K562 (cell line): ENCODE measurements at regions not wholly inside any gene's neighbourhood (a gene's known extent, or its start where the extent isn't known, plus 50 kb on each side); places are given as distances from the start of the nearest gene placed in this dataset.

Experiments
- ASH1L ChIP-seq: fragments of 450-650 bp; IDR thresholded peaks from 2 replicates; pipeline ENCODE4 v1.6.1; 2018; ENCODE audit warnings: borderline replicate concordance, mild to moderate bottlenecking, low read depth; ENCODE audit not compliant: partially characterized antibody
- CEBPG ChIP-seq, 3 experiments: fragments of 200-800 bp in 1 of 3; sonication (Bioruptor generic) in 1 of 3; sonication (generic) in 1 of 3; formaldehyde crosslinking in 1 of 3; IDR thresholded peaks in 2 of 3; conservative IDR thresholded peaks in 1 of 3; 2 replicates each; pipeline versions ENCODE4 v1.6.1 to v1.8.0; 2016 to 2022; ENCODE audit warnings: missing compliant biosample characterization in 2 of 3, missing genetic modification characterization in 2 of 3, mild to moderate bottlenecking in 1 of 3, missing genetic modification reagents in 1 of 3
- CHCHD3 ChIP-seq: fragments of 250-450 bp; sonication (Bioruptor Pico); IDR thresholded peaks from 2 replicates; pipeline ENCODE4 v2.1.2; 2022; ENCODE audit warnings: mild to moderate bottlenecking
- CREB1 ChIP-seq, 2 experiments: sonication (generic) in 1 of 2; formaldehyde crosslinking in 1 of 2; IDR thresholded peaks; 2 replicates each; pipeline versions ENCODE4 v1.6.1 to v1.8.0; 2012 to 2022; ENCODE audit warnings: inconsistent platforms in 1 of 2, mild to moderate bottlenecking in 1 of 2, missing genetic modification reagents in 1 of 2, moderate library complexity in 1 of 2
- MECOM ChIP-seq: fragments of 250-450 bp; sonication (Bioruptor Pico); IDR thresholded peaks from 2 replicates; pipeline ENCODE4 v1.8.0; 2022; ENCODE audit warnings: inconsistent platforms
- OTX1 ChIP-seq: fragments of 450-650 bp; formaldehyde crosslinking; IDR thresholded peaks from 2 replicates; pipeline ENCODE4 v1.4.0; 2022; ENCODE audit warnings: mild to moderate bottlenecking
- TCF3 ChIP-seq: sonication (generic); formaldehyde crosslinking; IDR thresholded peaks from 2 replicates; pipeline ENCODE4 v1.4.0; 2020; ENCODE audit warnings: mild to moderate bottlenecking, missing genetic modification reagents
- TEAD2 ChIP-seq: fragments of 450-650 bp; IDR thresholded peaks from 2 replicates; pipeline ENCODE4 v1.6.1; 2016; ENCODE audit warnings: missing genetic modification characterization, control low read depth, missing compliant biosample characterization
- TOE1 ChIP-seq, 2 experiments: fragments of 450-650 bp in 1 of 2; sonication (generic) in 1 of 2; formaldehyde crosslinking in 1 of 2; IDR thresholded peaks; 2 replicates each; pipeline versions ENCODE4 v1.7.1 to v1.8.0; 2016 to 2022; ENCODE audit warnings: borderline replicate concordance in 2 of 2, mild to moderate bottlenecking in 2 of 2, antibody characterized with exemption in 1 of 2, inconsistent platforms in 1 of 2, low read depth in 1 of 2, missing genetic modification reagents in 1 of 2, moderate library complexity in 1 of 2
- ZNF347 ChIP-seq: fragments of 450-650 bp; formaldehyde crosslinking; IDR thresholded peaks from 2 replicates; pipeline ENCODE4 v1.4.0; 2020; ENCODE audit warnings: low read depth, mild to moderate bottlenecking, moderate library complexity
- TF ChIP-seq, protein P1 (sequence below): fragments of 250-450 bp; sonication (Bioruptor Pico); IDR thresholded peaks from 2 replicates; pipeline ENCODE4 v1.5.1; 2021; ENCODE audit warnings: mild to moderate bottlenecking

DNA sequence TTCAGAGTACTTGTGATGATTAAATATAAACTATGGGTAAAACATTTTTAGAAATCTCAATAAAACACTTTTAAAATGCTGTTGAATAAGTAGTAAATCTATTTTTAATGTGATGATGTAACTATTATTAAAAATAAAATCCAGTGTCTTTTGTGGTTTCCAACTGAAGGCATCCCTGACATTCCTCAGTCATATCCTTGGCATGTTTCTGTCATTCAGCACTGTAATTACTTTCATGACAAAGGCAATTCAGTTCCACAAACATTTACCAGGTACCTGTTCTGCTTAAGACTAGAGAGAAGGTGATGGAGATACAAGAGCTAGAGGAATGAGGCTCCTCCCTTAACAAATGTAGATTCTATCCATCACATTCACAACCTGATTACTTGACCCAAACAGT is 518.7 kb upstream of the MAP3K7 start (continued):
- TF ChIP-seq ZNF347 (CRISPR knock-in tag) (no peak), TCF3 (CRISPR knock-in tag) (no peak), CHCHD3 (CRISPR knock-in tag) (no peak), OTX1 (no peak), TEAD2 (tag) (no peak), MECOM (no peak), CREB1 (IDR thresholded peaks at IDR 0.05) (no peak), CREB1 (CRISPR knock-in tag; IDR thresholded peaks at IDR 0.05) (no peak), ASH1L (no peak), CEBPG (CRISPR knock-in tag; IDR thresholded peaks at IDR 0.05) (no peak), CEBPG (tag; conservative IDR thresholded peaks at IDR 0.05 in 1 of 2, IDR thresholded peaks at IDR 0.05 in 1 of 2) (no peak), TOE1 (IDR thresholded peaks at IDR 0.05; ENCODE audit: borderline replicate concordance) (no peak), TOE1 (CRISPR knock-in tag; IDR thresholded peaks at IDR 0.05; ENCODE audit: borderline replicate concordance, low read depth) (no peak)
- TF ChIP-seq, protein P1, sequence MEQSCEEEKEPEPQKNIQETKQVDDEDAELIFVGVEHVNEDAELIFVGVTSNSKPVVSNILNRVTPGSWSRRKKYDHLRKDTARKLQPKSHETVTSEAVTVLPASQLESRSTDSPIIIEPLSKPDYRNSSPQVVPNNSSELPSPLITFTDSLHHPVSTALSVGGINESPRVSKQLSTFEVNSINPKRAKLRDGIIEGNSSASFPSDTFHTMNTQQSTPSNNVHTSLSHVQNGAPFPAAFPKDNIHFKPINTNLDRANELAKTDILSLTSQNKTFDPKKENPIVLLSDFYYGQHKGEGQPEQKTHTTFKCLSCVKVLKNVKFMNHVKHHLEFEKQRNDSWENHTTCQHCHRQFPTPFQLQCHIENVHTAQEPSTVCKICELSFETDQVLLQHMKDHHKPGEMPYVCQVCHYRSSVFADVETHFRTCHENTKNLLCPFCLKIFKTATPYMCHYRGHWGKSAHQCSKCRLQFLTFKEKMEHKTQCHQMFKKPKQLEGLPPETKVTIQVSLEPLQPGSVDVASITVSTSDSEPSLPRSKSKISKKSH, result no peak
